Activated CD8-positive, alpha-beta memory T cell treated with anti-CD3 and anti-CD28 coated beads for 48 hours (primary cell): ENCODE measurements at regions not wholly inside any gene's neighbourhood (a gene's known extent, or its start where the extent isn't known, plus 50 kb on each side); places are given as distances from the start of the nearest gene placed in this dataset.
"Not testable (repeated sequence)": the region's sequence is repeated elsewhere in the genome, so short reads cannot be mapped to it uniquely, and the experiment has no call there.

Source experiments
- DNase-seq, 3 experiments: peaks; one replicate each; pipeline ENCODE4 v3.0.0-alpha.2; 2020; ENCODE audit warnings: low read depth in 2 of 3, low spot score in 2 of 3

- no peak for DNase-seq
Observed at GRCh38 chr7:22066522-22066921, 120.8 kb upstream of the CDCA7L start.

- no peak for DNase-seq
Observed at GRCh38 chr7:22064816-22065215, 119.1 kb upstream of the CDCA7L start.

- no peak for DNase-seq
Observed at GRCh38 chr7:22061775-22062174, 116.1 kb upstream of the CDCA7L start.

GRCh38 chr7:22060863-22061262, 115.2 kb upstream of the CDCA7L start:
- no peak for DNase-seq

GRCh38 chr7:22060197-22060596, 114.5 kb upstream of the CDCA7L start:
- DNase-seq = no peak

- no peak for DNase-seq
Observed at GRCh38 chr7:22055226-22055625, 109.5 kb upstream of the CDCA7L start.

- DNase-seq = no peak
Observed at GRCh38 chr7:22052674-22053365, 107.1 kb upstream of the CDCA7L start.

- DNase-seq = no peak
Observed at GRCh38 chr7:22051886-22052673, 106.4 kb upstream of the CDCA7L start.

- DNase-seq = no peak
Observed at GRCh38 chr7:22049766-22050500, 104.2 kb upstream of the CDCA7L start.

- no peak for DNase-seq
Observed at GRCh38 chr7:22043367-22043766, 97.7 kb upstream of the CDCA7L start.

- no peak for DNase-seq
Observed at GRCh38 chr7:22040923-22041595, 95.4 kb upstream of the CDCA7L start.

- no peak for DNase-seq
Observed at GRCh38 chr7:22039670-22040069, 94.0 kb upstream of the CDCA7L start.

- not testable (repeated sequence) for DNase-seq
Observed at GRCh38 chr7:22032356-22032755, 86.7 kb upstream of the CDCA7L start.

GRCh38 chr7:22028656-22029055, 83.0 kb upstream of the CDCA7L start:
- not testable (repeated sequence) for DNase-seq

- no peak for DNase-seq
Observed at GRCh38 chr7:22027475-22027874, 81.8 kb upstream of the CDCA7L start.

- no peak for DNase-seq
Observed at GRCh38 chr7:22025983-22026382, 80.3 kb upstream of the CDCA7L start.

- DNase-seq = no peak
Observed at GRCh38 chr7:22025075-22025474, 79.4 kb upstream of the CDCA7L start.

GRCh38 chr7:22019931-22020330, 74.2 kb upstream of the CDCA7L start:
- DNase-seq = no peak

GRCh38 chr7:22016507-22016906, 70.8 kb upstream of the CDCA7L start:
- no peak for DNase-seq

- DNase-seq = no peak
Observed at GRCh38 chr7:22013711-22014110, 68.0 kb upstream of the CDCA7L start.

GRCh38 chr7:22008683-22009082, 63.0 kb upstream of the CDCA7L start:
- DNase-seq = no peak
